Calu3 (cell line): ENCODE measurements at regions not wholly inside any gene's neighbourhood (a gene's known extent, or its start where the extent isn't known, plus 50 kb on each side); places are given as distances from the start of the nearest gene placed in this dataset.

Source experiments
- BruUV-seq: library from RNA; stranded (reverse); fragments of 400-500 nt; replicated peaks from 2 replicates; lab custom pipeline; 2021; lab: Mats Ljungman, UMichigan
- CTCF ChIA-PET: fragments of 300-600 bp; sonication (Branson Sonifier 250); formaldehyde crosslinking; loops from one replicate; lab custom pipeline; 2022; ENCODE audit warnings: antibody characterized with exemption; lab: Charles Lee
- DNase-seq: peaks from one replicate; pipeline ENCODE4 v3.0.0; 2022
- H3K27ac Mint-ChIP-seq: one replicate; pipeline ENCODE4 v1.8.0; 2022; ENCODE audit warnings: mixed read lengths; ENCODE audit not compliant: unreplicated experiment
- H3K27me3 Mint-ChIP-seq: one replicate; pipeline ENCODE4 v1.8.0; 2022; ENCODE audit warnings: mixed read lengths; ENCODE audit not compliant: unreplicated experiment
- H3K36me3 Mint-ChIP-seq: one replicate; pipeline ENCODE4 v1.8.0; 2022; ENCODE audit warnings: mild to moderate bottlenecking, moderate library complexity, mixed read lengths; ENCODE audit not compliant: insufficient read depth, unreplicated experiment
- H3K4me1 Mint-ChIP-seq: one replicate; pipeline ENCODE4 v1.8.0; 2022; ENCODE audit warnings: mild to moderate bottlenecking, low read depth, mixed read lengths; ENCODE audit not compliant: unreplicated experiment
- H3K4me3 Mint-ChIP-seq: one replicate; pipeline ENCODE4 v1.8.0; 2022; ENCODE audit warnings: mild to moderate bottlenecking, low read depth, moderate library complexity, mixed read lengths; ENCODE audit not compliant: unreplicated experiment
- H3K9me3 Mint-ChIP-seq: one replicate; pipeline ENCODE4 v1.8.0; 2022; ENCODE audit warnings: low read depth, mixed read lengths; ENCODE audit not compliant: unreplicated experiment
- intact Hi-C: fragments of 100-400 bp; cut with micrococcal nuclease; formaldehyde crosslinking; loops from one replicate; pipeline ENCODE4 v1.10.0; 2022; ENCODE audit not compliant: unreplicated experiment
- TF ChIP-seq, protein P1 (sequence below): fragments of 200-600 bp; IDR thresholded peaks from one replicate; pipeline ENCODE4 v1.8.0; 2022; ENCODE audit warnings: antibody characterized with exemption; ENCODE audit not compliant: unreplicated experiment

DNA sequence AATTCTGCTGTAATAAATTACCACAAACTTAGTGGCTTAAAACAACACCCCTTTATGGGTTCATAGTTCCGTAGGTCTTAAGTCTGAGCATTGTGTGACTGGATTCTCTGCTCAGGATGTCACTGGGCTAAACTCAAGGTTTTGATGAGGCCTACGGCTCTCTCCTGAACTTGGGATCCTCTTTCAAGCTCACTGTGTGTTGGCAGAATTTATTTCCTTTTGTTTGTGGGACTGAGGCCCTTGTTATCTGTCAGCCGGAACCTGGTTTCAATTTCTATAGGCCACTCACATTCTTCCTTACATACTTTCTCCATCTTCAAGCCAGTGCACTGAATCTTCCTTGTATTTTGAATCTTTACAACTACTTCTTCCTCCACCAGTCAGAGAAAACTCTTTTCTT, 290.2 kb downstream of the AKAIN1 start:
- BruUV-seq: no TSS peak
- H3K9me3 Mint-ChIP-seq: peaks cover 10% of the 10 kb centered on the region
- no peaks in the 10 kb centered on the region for H3K4me1 Mint-ChIP-seq
- intact Hi-C loops: no loop called here
- H3K36me3 Mint-ChIP-seq: no peaks in the 10 kb centered on the region
- H3K27me3 Mint-ChIP-seq: no peaks in the 10 kb centered on the region
- H3K4me3 Mint-ChIP-seq: no peak overlapping the region
- CTCF ChIA-PET: no interaction called here
- no peak overlapping the region for H3K27ac Mint-ChIP-seq
- DNase-seq: no peak
- TF ChIP-seq, protein P1, sequence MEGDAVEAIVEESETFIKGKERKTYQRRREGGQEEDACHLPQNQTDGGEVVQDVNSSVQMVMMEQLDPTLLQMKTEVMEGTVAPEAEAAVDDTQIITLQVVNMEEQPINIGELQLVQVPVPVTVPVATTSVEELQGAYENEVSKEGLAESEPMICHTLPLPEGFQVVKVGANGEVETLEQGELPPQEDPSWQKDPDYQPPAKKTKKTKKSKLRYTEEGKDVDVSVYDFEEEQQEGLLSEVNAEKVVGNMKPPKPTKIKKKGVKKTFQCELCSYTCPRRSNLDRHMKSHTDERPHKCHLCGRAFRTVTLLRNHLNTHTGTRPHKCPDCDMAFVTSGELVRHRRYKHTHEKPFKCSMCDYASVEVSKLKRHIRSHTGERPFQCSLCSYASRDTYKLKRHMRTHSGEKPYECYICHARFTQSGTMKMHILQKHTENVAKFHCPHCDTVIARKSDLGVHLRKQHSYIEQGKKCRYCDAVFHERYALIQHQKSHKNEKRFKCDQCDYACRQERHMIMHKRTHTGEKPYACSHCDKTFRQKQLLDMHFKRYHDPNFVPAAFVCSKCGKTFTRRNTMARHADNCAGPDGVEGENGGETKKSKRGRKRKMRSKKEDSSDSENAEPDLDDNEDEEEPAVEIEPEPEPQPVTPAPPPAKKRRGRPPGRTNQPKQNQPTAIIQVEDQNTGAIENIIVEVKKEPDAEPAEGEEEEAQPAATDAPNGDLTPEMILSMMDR: no peak

DNA sequence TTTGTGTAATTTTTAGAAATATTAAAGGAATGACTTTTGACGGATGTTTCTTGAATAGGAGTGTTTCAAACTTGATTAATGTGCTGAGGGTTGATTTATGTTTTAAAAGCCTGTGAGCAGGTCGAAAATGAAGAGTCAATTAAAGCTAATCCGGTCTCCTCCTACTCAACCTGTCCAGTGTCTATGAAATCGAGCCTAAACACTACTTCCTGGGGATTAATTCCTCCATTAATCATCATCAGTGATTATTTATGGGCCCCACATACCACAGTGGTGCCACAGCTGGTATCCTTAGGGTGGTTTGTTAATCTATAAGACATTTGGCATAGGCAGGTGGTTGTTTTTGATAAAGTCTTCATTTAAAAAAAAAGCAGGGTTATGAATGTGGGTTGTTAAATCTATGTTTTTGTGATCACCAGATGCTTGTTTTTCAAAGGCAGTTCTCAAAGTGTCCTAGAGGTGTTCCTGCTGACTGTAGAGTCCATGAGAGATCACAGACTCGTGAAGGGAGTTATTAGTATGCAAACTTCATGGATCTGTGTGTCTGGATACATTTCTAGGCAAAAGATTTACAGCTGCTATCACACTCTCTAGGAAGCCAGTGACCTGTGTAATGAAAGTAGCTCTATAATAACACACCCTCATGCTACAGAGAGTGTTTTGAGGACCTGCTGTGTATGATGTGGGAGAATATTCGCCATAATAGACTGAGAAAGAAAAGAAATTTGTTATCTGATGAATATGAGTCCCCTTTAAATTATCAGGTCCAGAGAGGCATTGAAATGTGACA, 308.6 kb downstream of the AKAIN1 start:
- H3K9me3 Mint-ChIP-seq: peaks cover 13% of the 10 kb centered on the region
- no peaks in the 10 kb centered on the region for H3K27me3 Mint-ChIP-seq
- BruUV-seq: no TSS peak
- TF ChIP-seq, protein P1: no peak
- no peak overlapping the region for H3K4me3 Mint-ChIP-seq
- H3K27ac Mint-ChIP-seq: no peak overlapping the region
- no peaks in the 10 kb centered on the region for H3K4me1 Mint-ChIP-seq
- no peaks in the 10 kb centered on the region for H3K36me3 Mint-ChIP-seq
- no peak for DNase-seq
- intact Hi-C loops: no loop called here
- CTCF ChIA-PET: no interaction called here

DNA sequence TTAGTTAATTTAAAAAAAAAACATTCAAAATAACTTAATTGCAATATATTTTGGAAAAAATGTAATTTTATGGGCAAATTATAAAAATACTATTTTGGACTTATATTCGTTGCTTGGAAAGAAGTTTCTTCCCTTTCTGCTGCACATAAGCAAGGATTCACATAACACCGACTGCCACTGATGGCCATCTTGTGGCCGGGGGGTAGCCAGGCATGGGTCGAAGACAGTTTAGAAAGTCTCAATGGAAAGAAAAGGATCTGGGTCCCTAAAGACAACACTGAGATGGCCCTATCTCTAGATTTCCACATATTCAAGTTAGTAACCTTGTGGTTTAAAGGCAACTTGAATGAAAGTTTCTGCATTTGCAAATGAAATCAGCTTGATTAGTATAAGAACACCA, 318.6 kb downstream of the AKAIN1 start:
- no peaks in the 10 kb centered on the region for H3K27me3 Mint-ChIP-seq
- no peak overlapping the region for H3K4me3 Mint-ChIP-seq
- H3K36me3 Mint-ChIP-seq: no peaks in the 10 kb centered on the region
- TF ChIP-seq, protein P1: no peak
- no TSS peak for BruUV-seq
- intact Hi-C loops: no loop called here
- no peaks in the 10 kb centered on the region for H3K4me1 Mint-ChIP-seq
- CTCF ChIA-PET: no interaction called here
- H3K27ac Mint-ChIP-seq: no peak overlapping the region
- H3K9me3 Mint-ChIP-seq: peaks cover 16% of the 10 kb centered on the region
- DNase-seq: no peak

DNA sequence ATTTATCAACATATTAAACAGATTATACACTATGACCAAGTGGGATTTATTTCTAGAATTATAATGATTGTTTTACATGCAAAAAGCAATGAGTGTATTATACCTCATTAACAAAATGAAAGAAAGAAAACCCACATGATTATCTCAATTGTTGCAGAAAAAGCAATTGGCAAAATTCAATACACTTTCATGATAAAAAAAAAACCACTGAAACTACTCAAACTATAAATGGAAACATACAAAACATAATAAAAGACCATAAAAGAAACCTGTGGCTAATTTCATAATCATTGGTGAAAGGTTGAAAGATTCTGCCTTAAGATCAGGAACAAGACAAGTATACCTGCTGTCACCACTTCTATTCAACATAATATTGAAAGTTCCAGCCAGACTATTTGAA, 325.9 kb downstream of the AKAIN1 start:
- DNase-seq: no peak
- TF ChIP-seq, protein P1: no peak
- no TSS peak for BruUV-seq
- no peak overlapping the region for H3K27ac Mint-ChIP-seq
- H3K4me3 Mint-ChIP-seq: no peak overlapping the region
- intact Hi-C loops: no loop called here
- peaks cover 4% of the 10 kb centered on the region for H3K36me3 Mint-ChIP-seq
- H3K9me3 Mint-ChIP-seq: peaks cover 20% of the 10 kb centered on the region
- H3K27me3 Mint-ChIP-seq: no peaks in the 10 kb centered on the region
- H3K4me1 Mint-ChIP-seq: no peaks in the 10 kb centered on the region
- CTCF ChIA-PET: no interaction called here
